CD4-positive, alpha-beta T cell treated with Interleukin-1 beta for 1 hour (primary cell): ENCODE measurements at regions not wholly inside any gene's neighbourhood (a gene's known extent, or its start where the extent isn't known, plus 50 kb on each side); places are given as distances from the start of the nearest gene placed in this dataset.

Source experiments
- DNase-seq, 2 donors: peaks; one replicate each; pipeline ENCODE4 v3.0.0-alpha.2; 2020 to 2022

GRCh38 chr10:29183301-29183945 is 105.4 kb upstream of the LYZL1 start:
- no peak for DNase-seq

- DNase-seq: no peak
Measured at GRCh38 chr10:29184205-29185000, 104.5 kb upstream of the LYZL1 start.

GRCh38 chr10:29185050-29185449 is 103.8 kb upstream of the LYZL1 start:
- DNase-seq: no peak

- DNase-seq: no peak
Measured at GRCh38 chr10:29186221-29186620, 102.6 kb upstream of the LYZL1 start.

- DNase-seq: no peak
Measured at GRCh38 chr10:29189256-29189655, 99.6 kb upstream of the LYZL1 start.

GRCh38 chr10:29191674-29192073 is 97.2 kb upstream of the LYZL1 start:
- DNase-seq: no peak

GRCh38 chr10:29199339-29199738 is 89.5 kb upstream of the LYZL1 start:
- DNase-seq: no peak

- no peak for DNase-seq
Measured at GRCh38 chr10:29199941-29200679, 88.8 kb upstream of the LYZL1 start.

- DNase-seq: no peak
Measured at GRCh38 chr10:29202386-29202940, 86.4 kb upstream of the LYZL1 start.

- DNase-seq: no peak
Measured at GRCh38 chr10:29203432-29203831, 85.4 kb upstream of the LYZL1 start.

GRCh38 chr10:29204070-29204800 is 84.6 kb upstream of the LYZL1 start:
- no peak for DNase-seq

GRCh38 chr10:29205787-29206186 is 83.1 kb upstream of the LYZL1 start:
- DNase-seq: no peak

- no peak for DNase-seq
Measured at GRCh38 chr10:29208845-29209244, 80.0 kb upstream of the LYZL1 start.

GRCh38 chr10:29209830-29210229 is 79.0 kb upstream of the LYZL1 start:
- no peak for DNase-seq

GRCh38 chr10:29210266-29210868 is 78.5 kb upstream of the LYZL1 start:
- no peak for DNase-seq

GRCh38 chr10:29212597-29212996 is 76.3 kb upstream of the LYZL1 start:
- no peak for DNase-seq

GRCh38 chr10:29214551-29214950 is 74.3 kb upstream of the LYZL1 start:
- DNase-seq: no peak

GRCh38 chr10:29217292-29217738 is 71.6 kb upstream of the LYZL1 start:
- no peak for DNase-seq

- DNase-seq: no peak
Measured at GRCh38 chr10:29223326-29223725, 65.5 kb upstream of the LYZL1 start.

- DNase-seq: no peak
Measured at GRCh38 chr10:29224631-29225030, 64.2 kb upstream of the LYZL1 start.

- DNase-seq: no peak
Measured at GRCh38 chr10:29227201-29227600, 61.7 kb upstream of the LYZL1 start.

- DNase-seq: no peak
Measured at GRCh38 chr10:29228562-29228961, 60.3 kb upstream of the LYZL1 start.
